ENCODE measurements at regions not wholly inside any gene's neighbourhood (a gene's known extent, or its start where the extent isn't known, plus 50 kb on each side); places are given as distances from the start of the nearest gene placed in this dataset.

DNA sequence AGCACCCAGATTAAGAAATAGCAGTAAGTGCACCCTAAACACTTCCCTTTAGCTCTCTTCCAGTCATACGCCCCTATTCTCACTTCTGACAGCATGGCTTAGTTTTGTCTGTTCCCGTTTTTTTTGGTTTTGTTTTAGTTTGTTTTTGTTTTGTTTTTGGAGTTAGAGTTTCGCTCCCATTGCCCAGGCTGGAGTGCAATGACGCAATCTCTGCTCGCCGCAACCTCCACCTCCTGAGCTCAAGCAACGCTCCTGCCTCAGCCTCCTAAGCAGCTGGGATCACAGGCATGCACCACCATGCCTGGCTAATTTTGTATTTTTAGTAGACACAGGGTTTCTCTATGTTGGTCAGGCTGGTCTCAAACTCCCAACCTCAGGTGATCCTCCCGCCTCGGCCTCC lies 2067.7 kb downstream of the SUCLG1 start:
- TF ChIP-seq, protein P1, sequence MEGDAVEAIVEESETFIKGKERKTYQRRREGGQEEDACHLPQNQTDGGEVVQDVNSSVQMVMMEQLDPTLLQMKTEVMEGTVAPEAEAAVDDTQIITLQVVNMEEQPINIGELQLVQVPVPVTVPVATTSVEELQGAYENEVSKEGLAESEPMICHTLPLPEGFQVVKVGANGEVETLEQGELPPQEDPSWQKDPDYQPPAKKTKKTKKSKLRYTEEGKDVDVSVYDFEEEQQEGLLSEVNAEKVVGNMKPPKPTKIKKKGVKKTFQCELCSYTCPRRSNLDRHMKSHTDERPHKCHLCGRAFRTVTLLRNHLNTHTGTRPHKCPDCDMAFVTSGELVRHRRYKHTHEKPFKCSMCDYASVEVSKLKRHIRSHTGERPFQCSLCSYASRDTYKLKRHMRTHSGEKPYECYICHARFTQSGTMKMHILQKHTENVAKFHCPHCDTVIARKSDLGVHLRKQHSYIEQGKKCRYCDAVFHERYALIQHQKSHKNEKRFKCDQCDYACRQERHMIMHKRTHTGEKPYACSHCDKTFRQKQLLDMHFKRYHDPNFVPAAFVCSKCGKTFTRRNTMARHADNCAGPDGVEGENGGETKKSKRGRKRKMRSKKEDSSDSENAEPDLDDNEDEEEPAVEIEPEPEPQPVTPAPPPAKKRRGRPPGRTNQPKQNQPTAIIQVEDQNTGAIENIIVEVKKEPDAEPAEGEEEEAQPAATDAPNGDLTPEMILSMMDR (conservative IDR thresholded peaks at IDR 0.05; ENCODE audit: low read depth, low read length): no peak
- TF ChIP-seq EZH2phosphoT487 (IDR thresholded peaks at IDR 0.05; ENCODE audit: borderline replicate concordance, low read length): no peak
- no peak for DNase-seq
- H3K4me2 ChIP-seq (ENCODE audit: low read length): no peak overlapping the region
- no peak overlapping the region for H3K9ac ChIP-seq (ENCODE audit: low read length)
- H3F3A ChIP-seq (ENCODE audit: low read length, unreplicated experiment): no peaks in the 10 kb centered on the region
- no peak overlapping the region for H2AFZ ChIP-seq (ENCODE audit: low read length)
- no peaks in the 10 kb centered on the region for H3K9me2 ChIP-seq (replicated peaks; ENCODE audit: low read length)
- H3K79me2 ChIP-seq (ENCODE audit: low read length): no peaks in the 10 kb centered on the region
- H3K9me3 ChIP-seq (ENCODE audit: low read length): no peaks in the 10 kb centered on the region
- ChIA-PET POLR2A (ENCODE audit: unreplicated experiment) (no interaction called here), CTCF (no interaction called here)
- H3K4me3 ChIP-seq (ENCODE audit: low read length): no peak overlapping the region
- intact Hi-C loops (cut with micrococcal nuclease): no loop called here
- H3K27ac ChIP-seq (ENCODE audit: low read length): no peak overlapping the region
- H3K4me1 ChIP-seq (ENCODE audit: insufficient read depth, low read length): no peaks in the 10 kb centered on the region
- no peaks in the 10 kb centered on the region for H3K36me3 ChIP-seq (ENCODE audit: low read depth, low read length)
- no TSS peak for BruUV-seq (replicated peaks)
- no peaks in the 10 kb centered on the region for H4K20me1 ChIP-seq (ENCODE audit: low read length)
- no peaks in the 10 kb centered on the region for H3K27me3 ChIP-seq (ENCODE audit: low read length)
- no peak for ATAC-seq

DNA sequence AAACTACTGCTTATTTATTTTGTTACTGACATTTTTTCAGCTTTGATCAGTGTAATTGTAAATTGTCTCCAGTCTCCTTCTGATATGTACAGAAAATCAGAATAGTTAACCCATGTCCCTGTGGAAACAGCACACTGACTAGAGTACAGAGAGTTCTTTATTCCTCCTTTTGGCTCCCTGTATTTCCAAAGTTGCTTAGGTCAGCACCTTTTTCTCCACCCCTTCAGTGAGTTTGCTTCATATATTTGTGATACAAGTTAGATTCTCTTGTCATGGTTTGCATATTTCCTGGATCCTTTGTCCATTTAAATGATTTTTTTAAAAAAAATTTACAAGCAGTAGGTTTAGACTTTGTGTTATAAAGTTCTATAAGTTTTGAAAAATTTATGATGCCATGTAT lies 2051.1 kb upstream of the LRRTM1 start:
- Histone ChIP-seq H2AFZ (ENCODE audit: low read length) (no peak overlapping the region), H3K4me1 (ENCODE audit: insufficient read depth, low read length) (no peaks in the 10 kb centered on the region), H3K9ac (ENCODE audit: low read length) (no peak overlapping the region), H3K9me3 (ENCODE audit: low read length) (no peaks in the 10 kb centered on the region), H3K36me3 (ENCODE audit: low read depth, low read length) (no peaks in the 10 kb centered on the region), H4K20me1 (ENCODE audit: low read length) (no peaks in the 10 kb centered on the region), H3K4me2 (ENCODE audit: low read length) (no peak overlapping the region), H3K4me3 (ENCODE audit: low read length) (no peak overlapping the region), H3K27me3 (ENCODE audit: low read length) (no peaks in the 10 kb centered on the region), H3F3A (ENCODE audit: low read length, unreplicated experiment) (no peaks in the 10 kb centered on the region), H3K79me2 (ENCODE audit: low read length) (no peaks in the 10 kb centered on the region), H3K27ac (ENCODE audit: low read length) (no peak overlapping the region), H3K9me2 (replicated peaks; ENCODE audit: low read length) (no peaks in the 10 kb centered on the region)
- no peak for ATAC-seq
- no peak for DNase-seq
- no TSS peak for BruUV-seq (replicated peaks)
- TF ChIP-seq, protein P1 (conservative IDR thresholded peaks at IDR 0.05; ENCODE audit: low read depth, low read length): no peak
- TF ChIP-seq EZH2 (IDR thresholded peaks at IDR 0.05; ENCODE audit: low read length, unreplicated experiment): no peak
- no peak for TF ChIP-seq EZH2phosphoT487 (IDR thresholded peaks at IDR 0.05; ENCODE audit: borderline replicate concordance, low read length)
- ChIA-PET CTCF (no interaction called here), POLR2A (ENCODE audit: unreplicated experiment) (no interaction called here)
- intact Hi-C loops (cut with micrococcal nuclease): no loop called here

DNA sequence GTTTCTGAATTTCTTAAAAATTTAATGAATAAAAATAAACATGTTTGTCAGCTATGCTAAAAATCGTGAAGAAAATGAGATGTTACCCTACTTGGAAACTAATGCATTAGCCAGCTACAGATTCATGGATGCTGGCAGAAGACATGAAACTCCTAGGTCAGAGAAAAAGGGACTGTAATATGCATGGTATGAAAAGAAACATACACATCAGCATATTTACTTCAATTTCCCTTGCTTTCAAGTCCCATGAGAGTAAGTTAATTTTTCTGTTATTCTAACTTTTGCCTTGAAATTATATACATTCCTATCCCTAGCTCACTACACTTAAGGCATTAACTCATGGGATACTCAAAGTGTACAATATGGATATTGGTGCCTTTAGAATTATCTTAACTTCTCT lies 2041.4 kb upstream of the LRRTM1 start:
- intact Hi-C loops (cut with micrococcal nuclease): loop anchor here (10.0 kb wide), 4 partner anchors 289 to 1341 kb away; no protein-coding TSS in a partner anchor
- no peaks in the 10 kb centered on the region for H3K9me3 ChIP-seq (ENCODE audit: low read length)
- TF ChIP-seq EZH2phosphoT487 (IDR thresholded peaks at IDR 0.05; ENCODE audit: borderline replicate concordance, low read length): no peak
- TF ChIP-seq, protein P1 (conservative IDR thresholded peaks at IDR 0.05; ENCODE audit: low read depth, low read length): no peak
- TF ChIP-seq EZH2 (IDR thresholded peaks at IDR 0.05; ENCODE audit: low read length, unreplicated experiment): no peak
- CTCF ChIA-PET: no interaction called here
- no peaks in the 10 kb centered on the region for H3K79me2 ChIP-seq (ENCODE audit: low read length)
- DNase-seq: no peak
- H4K20me1 ChIP-seq (ENCODE audit: low read length): no peaks in the 10 kb centered on the region
- H3K27me3 ChIP-seq (ENCODE audit: low read length): no peaks in the 10 kb centered on the region
- H3F3A ChIP-seq (ENCODE audit: low read length, unreplicated experiment): no peaks in the 10 kb centered on the region
- H3K4me2 ChIP-seq (ENCODE audit: low read length): no peak overlapping the region
- POLR2A ChIA-PET (ENCODE audit: unreplicated experiment): no interaction called here
- no peak overlapping the region for H2AFZ ChIP-seq (ENCODE audit: low read length)
- H3K36me3 ChIP-seq (ENCODE audit: low read depth, low read length): no peaks in the 10 kb centered on the region
- no peak overlapping the region for H3K27ac ChIP-seq (ENCODE audit: low read length)
- H3K9ac ChIP-seq (ENCODE audit: low read length): no peak overlapping the region
- BruUV-seq (replicated peaks): no TSS peak
- no peak for ATAC-seq
- H3K4me1 ChIP-seq (ENCODE audit: insufficient read depth, low read length): peaks cover 6% of the 10 kb centered on the region; the same call in 1 of the 2 replicates
- H3K9me2 ChIP-seq (replicated peaks; ENCODE audit: low read length): no peaks in the 10 kb centered on the region
- no peak overlapping the region for H3K4me3 ChIP-seq (ENCODE audit: low read length)
